KMS-11 (cell line): ENCODE measurements at regions not wholly inside any gene's neighbourhood (a gene's known extent, or its start where the extent isn't known, plus 50 kb on each side); places are given as distances from the start of the nearest gene placed in this dataset.
"Not testable (repeated sequence)": the region's sequence is repeated elsewhere in the genome, so short reads cannot be mapped to it uniquely, and the experiment has no call there.

Experiments used
- H2AFZ ChIP-seq: fragments of 200-600 bp; sonication (generic); 2 replicates; pipeline ENCODE4 v1.6.1; 2016; ENCODE audit warnings: antibody characterized with exemption, mixed run types, low read depth
- H3K27ac ChIP-seq: fragments of 200-600 bp; sonication (generic); 2 replicates; pipeline ENCODE4 v1.6.1; 2016; ENCODE audit warnings: mild to moderate bottlenecking, mixed run types
- H3K27me3 ChIP-seq: fragments of 200-600 bp; sonication (generic); 2 replicates; pipeline ENCODE4 v1.6.1; 2017; ENCODE audit warnings: mild to moderate bottlenecking, low read depth, mixed run types, moderate library complexity; ENCODE audit not compliant: insufficient read depth
- H3K36me3 ChIP-seq: fragments of 200-600 bp; sonication (generic); 2 replicates; pipeline ENCODE4 v1.6.1; 2017; ENCODE audit warnings: mild to moderate bottlenecking, mixed run types; ENCODE audit not compliant: insufficient read depth
- H3K4me1 ChIP-seq: fragments of 200-600 bp; sonication (generic); 2 replicates; pipeline ENCODE4 v1.6.1; 2016; ENCODE audit warnings: mild to moderate bottlenecking, low read depth, mixed run types; ENCODE audit not compliant: poor library complexity, severe bottlenecking
- H3K4me2 ChIP-seq: fragments of 200-600 bp; sonication (generic); 2 replicates; pipeline ENCODE4 v1.7.0; 2016; ENCODE audit warnings: mild to moderate bottlenecking, mixed run types
- H3K4me3 ChIP-seq: fragments of 200-600 bp; sonication (generic); IDR thresholded peaks from 2 replicates; pipeline ENCODE4 v1.6.1; 2017; ENCODE audit warnings: low read depth, low read length, mixed read lengths; ENCODE audit not compliant: insufficient read depth
- H3K79me2 ChIP-seq: fragments of 200-600 bp; sonication (generic); 2 replicates; pipeline ENCODE4 v1.6.1; 2016; ENCODE audit warnings: low read depth, mixed run types; ENCODE audit not compliant: insufficient read depth
- H3K9ac ChIP-seq: fragments of 200-600 bp; sonication (generic); 2 replicates; pipeline ENCODE4 v1.6.1; 2016; ENCODE audit warnings: mild to moderate bottlenecking, mixed run types
- H4K20me1 ChIP-seq: fragments of 200-600 bp; sonication (generic); 2 replicates; pipeline ENCODE4 v1.6.1; 2016; ENCODE audit warnings: mild to moderate bottlenecking, mixed run types; ENCODE audit not compliant: insufficient read depth
- CTCF ChIP-seq: fragments of 200-600 bp; sonication (generic); conservative IDR thresholded peaks from 2 replicates; pipeline ENCODE4 v1.6.1; 2017; ENCODE audit warnings: low read depth, mild to moderate bottlenecking, antibody characterized with exemption, low read length, moderate library complexity, mixed read lengths

- no peaks in the 10 kb centered on the region for H4K20me1 ChIP-seq
- TF ChIP-seq CTCF = no peak
- H3K79me2 ChIP-seq = peaks cover 32% of the 10 kb centered on the region
- H3K36me3 ChIP-seq = no peaks in the 10 kb centered on the region
- peaks cover 47% of the 10 kb centered on the region for H3K4me1 ChIP-seq
- no peak overlapping the region for H3K4me3 ChIP-seq
- no peak overlapping the region for H3K4me2 ChIP-seq
- no peak overlapping the region for H2AFZ ChIP-seq
- H3K9ac ChIP-seq = no peak overlapping the region
- H3K27me3 ChIP-seq = no peaks in the 10 kb centered on the region
- H3K27ac ChIP-seq = no peak overlapping the region
Measured at GRCh38 chr18:34511879-34512278, 198.2 kb upstream of the DTNA start.

- no peak overlapping the region for H3K4me2 ChIP-seq
- peaks cover 24% of the 10 kb centered on the region for H3K4me1 ChIP-seq
- H3K27ac ChIP-seq = no peak overlapping the region
- TF ChIP-seq CTCF = no peak
- H3K4me3 ChIP-seq = no peak overlapping the region
- no peak overlapping the region for H3K9ac ChIP-seq
- H4K20me1 ChIP-seq = no peaks in the 10 kb centered on the region
- H3K79me2 ChIP-seq = peaks cover 19% of the 10 kb centered on the region; the same call in 1 of the 2 replicates
- H3K27me3 ChIP-seq = no peaks in the 10 kb centered on the region
- no peaks in the 10 kb centered on the region for H3K36me3 ChIP-seq
- no peak overlapping the region for H2AFZ ChIP-seq
Measured at GRCh38 chr18:34514238-34514637, 195.9 kb upstream of the DTNA start.

GRCh38 chr18:34514957-34515356 is 195.1 kb upstream of the DTNA start:
- no peak overlapping the region for H3K27ac ChIP-seq

GRCh38 chr18:34516355-34516754 is 193.7 kb upstream of the DTNA start:
- not testable (repeated sequence) for H3K9ac ChIP-seq, H3K27me3 ChIP-seq, H4K20me1 ChIP-seq, H3K4me1 ChIP-seq, H2AFZ ChIP-seq, H3K27ac ChIP-seq, H3K4me2 ChIP-seq, H3K4me3 ChIP-seq, H3K79me2 ChIP-seq, H3K36me3 ChIP-seq

More at GRCh38 chr18:34514957-34515356, 195.1 kb upstream of the DTNA start:
- Histone ChIP-seq H3K4me3 (no peak overlapping the region), H2AFZ (no peak overlapping the region), H4K20me1 (no peaks in the 10 kb centered on the region), H3K9ac (no peak overlapping the region), H3K36me3 (no peaks in the 10 kb centered on the region), H3K79me2 (peaks cover 13% of the 10 kb centered on the region; the same call in 1 of the 2 replicates), H3K27me3 (no peaks in the 10 kb centered on the region), H3K4me1 (peaks cover 17% of the 10 kb centered on the region), H3K4me2 (no peak overlapping the region)
- TF ChIP-seq CTCF = no peak

GRCh38 chr18:34516996-34517395 is 193.1 kb upstream of the DTNA start:
- H3K9ac ChIP-seq, H3K4me1 ChIP-seq, H2AFZ ChIP-seq, H3K79me2 ChIP-seq, H3K27ac ChIP-seq, H3K4me3 ChIP-seq, H3K36me3 ChIP-seq, H3K27me3 ChIP-seq, H4K20me1 ChIP-seq, H3K4me2 ChIP-seq: not testable (repeated sequence)
